GM12872 (cell line): ENCODE measurements at regions not wholly inside any gene's neighbourhood (a gene's known extent, or its start where the extent isn't known, plus 50 kb on each side); places are given as distances from the start of the nearest gene placed in this dataset.

Experiments
- CTCF ChIP-seq: IDR thresholded peaks from 3 replicates; pipeline ENCODE4 v1.5.1; 2011; ENCODE audit warnings: low read depth, mild to moderate bottlenecking, low read length, moderate library complexity; ENCODE audit not compliant: insufficient read depth

- TF ChIP-seq CTCF, result no peak
These were observed 295.0 kb downstream of the CAAP1 start for GRCh38 chr9:26597542-26598149.

GRCh38 chr9:26579056-26579455 is 313.5 kb downstream of the CAAP1 start:
- TF ChIP-seq CTCF, result no peak

GRCh38 chr9:26574898-26575440 is 317.6 kb downstream of the CAAP1 start:
- TF ChIP-seq CTCF, result no peak

GRCh38 chr9:26574256-26574655 is 318.3 kb downstream of the CAAP1 start:
- TF ChIP-seq CTCF, result no peak

GRCh38 chr9:26567976-26568375 is 324.6 kb downstream of the CAAP1 start:
- no peak for TF ChIP-seq CTCF

GRCh38 chr9:26566141-26566540 is 326.5 kb downstream of the CAAP1 start:
- no peak for TF ChIP-seq CTCF

GRCh38 chr9:26565118-26565517 is 327.5 kb downstream of the CAAP1 start:
- TF ChIP-seq CTCF, result no peak
